ENCODE measurements at regions not wholly inside any gene's neighbourhood (a gene's known extent, or its start where the extent isn't known, plus 50 kb on each side); places are given as distances from the start of the nearest gene placed in this dataset.

- TF ChIP-seq, protein P1, sequence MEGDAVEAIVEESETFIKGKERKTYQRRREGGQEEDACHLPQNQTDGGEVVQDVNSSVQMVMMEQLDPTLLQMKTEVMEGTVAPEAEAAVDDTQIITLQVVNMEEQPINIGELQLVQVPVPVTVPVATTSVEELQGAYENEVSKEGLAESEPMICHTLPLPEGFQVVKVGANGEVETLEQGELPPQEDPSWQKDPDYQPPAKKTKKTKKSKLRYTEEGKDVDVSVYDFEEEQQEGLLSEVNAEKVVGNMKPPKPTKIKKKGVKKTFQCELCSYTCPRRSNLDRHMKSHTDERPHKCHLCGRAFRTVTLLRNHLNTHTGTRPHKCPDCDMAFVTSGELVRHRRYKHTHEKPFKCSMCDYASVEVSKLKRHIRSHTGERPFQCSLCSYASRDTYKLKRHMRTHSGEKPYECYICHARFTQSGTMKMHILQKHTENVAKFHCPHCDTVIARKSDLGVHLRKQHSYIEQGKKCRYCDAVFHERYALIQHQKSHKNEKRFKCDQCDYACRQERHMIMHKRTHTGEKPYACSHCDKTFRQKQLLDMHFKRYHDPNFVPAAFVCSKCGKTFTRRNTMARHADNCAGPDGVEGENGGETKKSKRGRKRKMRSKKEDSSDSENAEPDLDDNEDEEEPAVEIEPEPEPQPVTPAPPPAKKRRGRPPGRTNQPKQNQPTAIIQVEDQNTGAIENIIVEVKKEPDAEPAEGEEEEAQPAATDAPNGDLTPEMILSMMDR (IDR thresholded peaks at IDR 0.05; ENCODE audit: low read depth, low read length): no peak
- TF ChIP-seq MAX (IDR thresholded peaks at IDR 0.05; ENCODE audit: low read depth, low read length): no peak
Measured at GRCh38 chr10:89120931-89121763, 86.0 kb downstream of the CH25H start.

All from NB4 (cell line).